Stimulated activated CD4-positive, alpha-beta T cell treated with anti-CD3 and anti-CD28 coated beads, Interleukin-15, amount 100 ng/mL, for 1 hour (primary cell): ENCODE measurements at regions not wholly inside any gene's neighbourhood (a gene's known extent, or its start where the extent isn't known, plus 50 kb on each side); places are given as distances from the start of the nearest gene placed in this dataset.
"Not testable (repeated sequence)": the region's sequence is repeated elsewhere in the genome, so short reads cannot be mapped to it uniquely, and the experiment has no call there.

Experiments used
- DNase-seq, 2 donors: peaks; one replicate each; pipeline ENCODE4 v3.0.0-alpha.2; 2020; ENCODE audit warnings: low read depth in 1 of 2, low spot score in 1 of 2

- DNase-seq, result no peak
These were observed 102.9 kb upstream of the PPP1R26 start for GRCh38 chr9:135376511-135377265.

GRCh38 chr9:135377431-135377830 is 102.2 kb upstream of the PPP1R26 start:
- DNase-seq, result no peak

DNA sequence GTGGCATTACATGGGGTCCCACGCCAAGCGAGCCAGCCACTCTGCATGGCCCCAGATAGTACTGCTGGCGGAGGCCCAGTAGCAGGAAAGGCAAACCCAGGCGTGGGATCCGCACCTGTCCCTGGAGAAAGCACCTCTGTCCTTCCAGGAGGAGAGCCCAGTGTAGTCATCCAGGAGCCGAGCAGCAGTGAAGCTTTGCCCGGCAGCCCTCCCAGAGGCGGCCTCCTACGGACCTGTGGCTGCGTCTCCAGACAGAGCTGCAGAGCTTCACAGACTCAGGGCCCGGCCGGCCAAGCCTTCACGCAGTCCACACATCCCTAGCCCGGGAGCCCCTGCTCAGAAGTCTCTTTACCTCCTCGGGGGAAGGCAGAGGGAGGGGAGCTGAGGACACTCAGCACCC is 100.8 kb upstream of the PPP1R26 start:
- DNase-seq, result no peak

DNA sequence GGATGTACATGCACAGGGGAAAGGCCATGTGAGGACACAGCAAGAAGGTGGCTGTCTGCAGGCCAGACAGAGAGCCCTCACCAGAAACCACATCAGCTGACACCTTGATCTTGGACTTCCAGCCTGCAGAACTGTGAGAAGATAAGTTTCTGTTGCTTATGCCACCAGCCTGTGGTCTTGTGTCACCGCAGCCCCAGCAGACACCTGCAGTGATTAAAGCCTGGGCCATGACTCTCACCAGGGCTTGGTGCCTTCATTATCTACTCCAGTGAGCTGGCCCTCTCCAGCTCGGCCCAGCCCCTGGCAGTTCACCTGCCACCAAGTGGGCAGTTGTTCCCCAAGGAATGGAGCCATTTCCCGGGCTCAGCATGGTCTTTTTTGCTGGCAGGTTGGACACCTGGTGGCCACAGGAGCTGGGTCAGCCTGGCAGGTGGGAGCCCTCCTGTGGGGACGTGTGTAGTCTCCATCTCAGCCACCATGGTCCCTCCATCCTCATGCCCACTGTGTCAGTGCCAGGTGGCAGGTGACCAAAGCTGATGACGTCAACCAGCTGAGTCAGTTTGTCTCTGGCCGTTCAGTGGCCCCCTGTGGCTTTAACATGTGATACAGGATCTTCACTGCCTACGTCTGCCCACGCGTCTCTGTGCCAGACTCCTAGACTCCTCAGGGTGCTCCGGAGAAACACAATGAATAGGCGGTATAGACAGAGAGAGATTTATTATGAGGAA is 99.9 kb upstream of the PPP1R26 start:
- no peak for DNase-seq

DNA sequence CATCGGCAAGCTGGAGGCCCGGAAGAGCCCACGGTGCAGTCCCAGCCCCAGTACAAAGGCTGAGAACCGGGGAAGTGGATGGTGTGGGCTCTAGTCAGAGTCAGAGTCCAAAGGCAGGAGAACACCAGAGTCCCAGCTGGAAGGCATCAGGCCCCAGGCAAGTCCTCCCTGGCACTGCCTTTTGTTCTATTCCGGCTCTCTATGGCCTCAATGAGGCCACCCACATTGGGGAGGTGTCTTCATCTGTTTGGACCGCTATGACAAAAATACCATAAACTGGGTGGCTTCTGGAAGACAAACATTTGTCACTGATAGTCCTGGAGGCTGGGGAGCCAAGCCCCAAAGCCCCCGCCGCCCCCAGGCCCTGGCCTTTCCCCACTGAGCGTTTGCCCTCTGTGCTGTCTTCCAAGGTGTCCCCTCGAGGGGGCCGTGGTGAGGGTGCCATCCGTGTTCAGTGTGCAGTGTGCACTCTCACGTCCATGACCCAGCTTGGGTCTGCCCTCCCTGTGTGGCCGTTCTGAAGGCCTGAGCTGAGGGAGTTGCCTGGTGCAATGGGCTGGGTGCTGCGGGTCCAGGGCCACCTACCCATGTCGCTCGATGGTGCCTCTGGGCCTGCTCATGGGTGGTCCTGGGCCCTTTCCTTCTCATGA is 99.1 kb upstream of the PPP1R26 start:
- DNase-seq, result no peak

GRCh38 chr9:135381762-135382310 is 97.7 kb upstream of the PPP1R26 start:
- DNase-seq, result no peak

DNA sequence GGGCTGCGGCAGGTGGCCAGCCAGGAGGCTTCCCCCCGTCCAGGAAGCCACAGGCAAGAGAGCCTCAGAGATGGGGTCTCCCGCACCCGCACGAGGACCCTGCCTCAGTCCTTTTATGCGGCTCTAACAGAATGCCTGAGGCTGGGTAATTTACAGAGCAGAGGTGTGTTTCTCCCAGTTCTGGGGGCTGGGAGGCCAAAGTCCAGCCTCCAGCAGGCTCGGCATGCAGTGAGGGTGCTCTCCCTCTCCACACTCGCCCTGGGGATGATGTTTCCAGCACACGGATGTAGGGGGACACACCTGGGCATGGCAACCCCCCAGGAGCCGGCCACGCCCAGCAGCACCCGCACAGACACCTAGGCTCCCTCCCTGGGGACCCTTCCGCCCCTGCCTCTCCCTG is 95.4 kb upstream of the PPP1R26 start:
- no peak for DNase-seq

GRCh38 chr9:135384815-135385405 is 94.7 kb upstream of the PPP1R26 start:
- not testable (repeated sequence) for DNase-seq

GRCh38 chr9:135385793-135386192 is 93.8 kb upstream of the PPP1R26 start:
- DNase-seq, result no peak

- no peak for DNase-seq
These were observed 91.6 kb upstream of the PPP1R26 start for GRCh38 chr9:135387976-135388375.

GRCh38 chr9:135388530-135388929 is 91.1 kb upstream of the PPP1R26 start:
- DNase-seq, result no peak

DNA sequence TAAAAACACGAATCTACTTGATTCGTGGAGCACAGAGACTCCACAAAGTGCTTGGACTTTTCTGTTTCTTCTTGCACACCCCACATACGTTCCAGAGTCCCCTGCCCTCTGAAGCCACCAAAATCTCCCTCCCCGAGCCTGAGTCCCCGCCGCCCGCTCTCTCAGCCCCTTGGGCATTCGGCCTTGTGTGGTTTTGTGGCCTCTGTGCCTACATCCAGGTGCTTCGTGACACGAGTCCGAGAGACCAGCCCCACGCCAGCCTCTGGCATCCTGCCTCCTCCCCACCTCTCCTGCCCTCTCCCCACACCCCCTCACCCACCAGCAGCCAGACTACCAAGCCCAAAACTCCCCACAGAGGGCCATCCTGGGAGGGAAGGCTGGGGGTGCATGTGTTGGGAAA is 87.8 kb upstream of the PPP1R26 start:
- no peak for DNase-seq

DNA sequence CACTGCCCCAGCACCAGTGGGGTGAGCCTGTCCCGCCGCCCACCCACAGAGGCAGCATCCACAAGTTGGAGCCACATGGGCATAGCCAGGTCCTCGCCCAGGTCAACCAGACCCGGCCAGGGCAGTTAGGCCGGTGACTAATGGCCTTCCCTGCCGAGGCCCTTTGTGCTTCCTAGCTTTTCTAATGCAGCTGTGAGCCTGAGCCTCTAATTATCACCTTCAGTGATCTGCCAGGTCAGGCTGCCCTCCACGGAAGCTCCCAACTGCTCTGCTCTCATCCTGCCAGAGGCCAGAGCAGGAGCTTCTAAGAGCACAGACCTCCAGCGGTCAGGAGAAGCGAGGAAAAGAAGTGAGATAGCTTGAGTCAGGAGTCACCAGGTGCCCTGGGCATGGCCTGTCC is 87.1 kb upstream of the PPP1R26 start:
- DNase-seq, result no peak

DNA sequence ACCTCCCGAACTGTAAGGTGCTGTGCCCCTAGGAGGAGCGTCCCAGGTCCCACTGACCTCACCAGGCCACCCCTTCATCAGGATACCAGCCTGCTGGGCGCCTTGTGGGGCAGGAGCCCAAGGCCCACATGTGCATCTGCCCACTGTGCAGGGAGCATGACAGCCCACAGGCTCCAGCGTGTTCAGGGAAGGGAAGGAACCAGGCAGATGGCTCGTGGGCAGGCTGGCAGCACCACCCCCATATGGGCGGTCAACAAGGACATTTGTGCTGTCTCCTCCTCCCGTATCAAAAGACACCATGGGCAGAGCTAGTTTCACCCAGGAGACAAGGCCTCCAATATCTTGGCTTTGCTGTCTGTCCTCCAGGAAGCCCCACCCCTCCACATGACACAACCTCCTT is 85.5 kb upstream of the PPP1R26 start:
- DNase-seq, result no peak

GRCh38 chr9:135394699-135395645 is 84.6 kb upstream of the PPP1R26 start:
- no peak for DNase-seq

DNA sequence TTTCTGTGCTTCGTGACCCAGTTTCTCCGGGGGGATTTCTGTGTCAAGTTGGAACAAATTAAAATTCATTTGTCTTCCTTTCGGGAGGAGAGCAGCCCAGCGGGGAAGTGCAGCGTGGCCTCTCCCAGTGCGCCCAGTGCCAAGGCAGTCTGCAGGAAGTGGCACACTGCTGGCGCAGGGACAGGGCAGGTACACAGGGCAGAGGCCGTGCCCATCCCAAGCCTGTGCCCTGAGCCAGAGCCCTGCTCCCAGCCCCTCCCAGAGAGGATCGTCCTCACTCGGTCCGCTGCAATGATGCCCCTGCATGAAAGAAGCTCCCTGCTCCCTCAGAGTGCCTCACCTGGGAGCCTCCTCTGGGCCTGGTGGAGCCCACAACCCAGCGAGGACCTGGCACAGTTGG is 82.4 kb upstream of the PPP1R26 start:
- DNase-seq, result no peak

DNA sequence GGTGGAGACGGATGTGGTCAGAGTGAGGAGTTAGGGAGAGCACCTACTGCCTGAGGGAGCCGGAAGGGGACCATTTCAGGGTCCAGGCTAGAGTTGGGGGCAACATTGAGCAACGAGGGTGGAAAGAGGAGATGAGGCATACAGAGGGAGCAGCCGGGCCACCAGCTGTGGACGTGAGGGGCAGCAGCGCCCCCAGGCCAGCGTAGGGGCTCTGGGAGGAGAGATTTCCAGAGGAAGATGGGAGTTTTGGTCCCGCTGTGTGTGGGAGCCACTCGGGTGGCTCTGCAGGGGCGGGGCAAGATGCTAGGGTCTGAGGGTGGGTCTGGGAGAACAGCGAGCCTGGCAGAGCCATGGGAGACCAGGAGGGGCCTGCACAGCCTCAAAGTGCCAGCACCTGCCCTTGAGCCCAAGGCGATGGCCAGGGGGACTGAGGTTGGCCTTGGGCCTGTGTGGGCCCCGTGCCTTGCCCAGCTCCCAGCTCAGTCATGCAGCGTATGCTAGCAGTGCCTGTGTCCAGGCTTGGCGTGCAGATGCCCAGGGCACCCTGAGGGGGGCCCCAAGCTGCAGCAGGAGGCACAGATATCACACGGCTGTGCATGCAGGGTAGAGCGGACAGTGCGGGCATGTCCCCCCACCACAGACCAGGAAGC is 80.5 kb upstream of the PPP1R26 start:
- DNase-seq, result no peak

DNA sequence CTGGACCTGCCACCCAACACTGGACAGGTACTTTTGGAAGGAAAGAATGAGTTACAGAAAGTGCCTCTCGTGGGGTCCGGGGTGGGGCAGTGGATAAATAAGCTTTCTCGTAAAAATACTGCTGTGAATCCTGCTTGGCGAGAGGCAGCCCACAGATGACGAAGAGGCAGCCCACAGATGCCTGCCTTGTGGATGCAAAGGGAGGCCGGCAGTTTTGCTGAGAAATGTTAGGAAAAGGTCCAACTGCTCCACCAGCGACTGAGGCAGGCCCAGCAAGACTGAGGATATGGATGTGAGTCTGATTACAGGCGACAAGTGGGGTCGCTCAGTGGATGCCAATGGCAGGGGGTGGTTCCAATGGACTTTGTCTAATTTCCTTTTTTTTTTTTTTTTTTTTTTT is 79.1 kb upstream of the PPP1R26 start:
- no peak for DNase-seq

GRCh38 chr9:135401218-135401617 is 78.4 kb upstream of the PPP1R26 start:
- DNase-seq, result no peak
